GM23338 (cell line): ENCODE measurements at regions not wholly inside any gene's neighbourhood (a gene's known extent, or its start where the extent isn't known, plus 50 kb on each side); places are given as distances from the start of the nearest gene placed in this dataset.

ENCODE experiments used
- CREB1 ChIP-seq: fragments of 250-450 bp; sonication (Bioruptor Pico); IDR thresholded peaks from 2 replicates; pipeline ENCODE4 v1.5.0; 2020; ENCODE audit warnings: low read depth, mild to moderate bottlenecking, moderate library complexity
- EZH2 ChIP-seq: fragments of 200-600 bp; sonication (generic); IDR thresholded peaks from one replicate; pipeline ENCODE4 v1.8.0; 2017; ENCODE audit warnings: antibody characterized with exemption, mild to moderate bottlenecking, low read depth; ENCODE audit not compliant: unreplicated experiment
- TF ChIP-seq, protein P1 (sequence below): IDR thresholded peaks from one replicate; pipeline ENCODE4 v1.6.1; 2018; ENCODE audit warnings: antibody characterized with exemption; ENCODE audit not compliant: unreplicated experiment
- TF ChIP-seq, protein P2 (sequence below), 2 experiments: fragments of 200-600 bp in 1 of 2; sonication (generic) in 1 of 2; conservative IDR thresholded peaks; 2 replicates each; pipeline versions ENCODE4 v1.5.1 to v1.6.1; 2016 to 2017; ENCODE audit warnings: antibody characterized with exemption in 2 of 2, low read depth in 2 of 2, mild to moderate bottlenecking in 2 of 2, moderate library complexity in 1 of 2

DNA sequence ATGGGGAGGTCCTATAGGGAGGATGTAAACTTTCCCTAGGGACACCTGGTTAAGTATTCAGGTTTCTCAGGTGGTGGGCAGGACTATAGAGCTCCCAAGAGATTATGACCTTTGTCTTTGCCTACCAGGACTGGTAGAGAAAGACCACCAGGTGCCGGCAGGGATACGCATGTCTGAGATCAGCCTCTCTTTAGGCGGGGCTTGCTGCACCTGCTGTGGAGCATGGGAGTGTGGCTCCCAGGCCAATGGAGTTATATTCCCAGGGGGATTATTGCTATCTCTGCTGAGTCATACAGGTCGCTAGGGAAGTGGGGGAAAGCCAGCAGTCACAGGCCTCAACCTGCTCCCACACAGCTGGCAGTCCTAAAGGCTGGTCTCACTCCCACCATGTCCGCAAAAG lies 280.5 kb upstream of the MMS22L start:
- TF ChIP-seq, protein P1, sequence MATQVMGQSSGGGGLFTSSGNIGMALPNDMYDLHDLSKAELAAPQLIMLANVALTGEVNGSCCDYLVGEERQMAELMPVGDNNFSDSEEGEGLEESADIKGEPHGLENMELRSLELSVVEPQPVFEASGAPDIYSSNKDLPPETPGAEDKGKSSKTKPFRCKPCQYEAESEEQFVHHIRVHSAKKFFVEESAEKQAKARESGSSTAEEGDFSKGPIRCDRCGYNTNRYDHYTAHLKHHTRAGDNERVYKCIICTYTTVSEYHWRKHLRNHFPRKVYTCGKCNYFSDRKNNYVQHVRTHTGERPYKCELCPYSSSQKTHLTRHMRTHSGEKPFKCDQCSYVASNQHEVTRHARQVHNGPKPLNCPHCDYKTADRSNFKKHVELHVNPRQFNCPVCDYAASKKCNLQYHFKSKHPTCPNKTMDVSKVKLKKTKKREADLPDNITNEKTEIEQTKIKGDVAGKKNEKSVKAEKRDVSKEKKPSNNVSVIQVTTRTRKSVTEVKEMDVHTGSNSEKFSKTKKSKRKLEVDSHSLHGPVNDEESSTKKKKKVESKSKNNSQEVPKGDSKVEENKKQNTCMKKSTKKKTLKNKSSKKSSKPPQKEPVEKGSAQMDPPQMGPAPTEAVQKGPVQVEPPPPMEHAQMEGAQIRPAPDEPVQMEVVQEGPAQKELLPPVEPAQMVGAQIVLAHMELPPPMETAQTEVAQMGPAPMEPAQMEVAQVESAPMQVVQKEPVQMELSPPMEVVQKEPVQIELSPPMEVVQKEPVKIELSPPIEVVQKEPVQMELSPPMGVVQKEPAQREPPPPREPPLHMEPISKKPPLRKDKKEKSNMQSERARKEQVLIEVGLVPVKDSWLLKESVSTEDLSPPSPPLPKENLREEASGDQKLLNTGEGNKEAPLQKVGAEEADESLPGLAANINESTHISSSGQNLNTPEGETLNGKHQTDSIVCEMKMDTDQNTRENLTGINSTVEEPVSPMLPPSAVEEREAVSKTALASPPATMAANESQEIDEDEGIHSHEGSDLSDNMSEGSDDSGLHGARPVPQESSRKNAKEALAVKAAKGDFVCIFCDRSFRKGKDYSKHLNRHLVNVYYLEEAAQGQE, result no peak
- TF ChIP-seq, protein P2, sequence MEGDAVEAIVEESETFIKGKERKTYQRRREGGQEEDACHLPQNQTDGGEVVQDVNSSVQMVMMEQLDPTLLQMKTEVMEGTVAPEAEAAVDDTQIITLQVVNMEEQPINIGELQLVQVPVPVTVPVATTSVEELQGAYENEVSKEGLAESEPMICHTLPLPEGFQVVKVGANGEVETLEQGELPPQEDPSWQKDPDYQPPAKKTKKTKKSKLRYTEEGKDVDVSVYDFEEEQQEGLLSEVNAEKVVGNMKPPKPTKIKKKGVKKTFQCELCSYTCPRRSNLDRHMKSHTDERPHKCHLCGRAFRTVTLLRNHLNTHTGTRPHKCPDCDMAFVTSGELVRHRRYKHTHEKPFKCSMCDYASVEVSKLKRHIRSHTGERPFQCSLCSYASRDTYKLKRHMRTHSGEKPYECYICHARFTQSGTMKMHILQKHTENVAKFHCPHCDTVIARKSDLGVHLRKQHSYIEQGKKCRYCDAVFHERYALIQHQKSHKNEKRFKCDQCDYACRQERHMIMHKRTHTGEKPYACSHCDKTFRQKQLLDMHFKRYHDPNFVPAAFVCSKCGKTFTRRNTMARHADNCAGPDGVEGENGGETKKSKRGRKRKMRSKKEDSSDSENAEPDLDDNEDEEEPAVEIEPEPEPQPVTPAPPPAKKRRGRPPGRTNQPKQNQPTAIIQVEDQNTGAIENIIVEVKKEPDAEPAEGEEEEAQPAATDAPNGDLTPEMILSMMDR (conservative IDR thresholded peaks at IDR 0.05; ENCODE audit: low read depth in 2 of 2), result no peak
- TF ChIP-seq EZH2 (no peak), CREB1 (CRISPR knock-in tag) (no peak)
